Ecto neural progenitor cell (in vitro differentiated cells): ENCODE measurements at regions not wholly inside any gene's neighbourhood (a gene's known extent, or its start where the extent isn't known, plus 50 kb on each side); places are given as distances from the start of the nearest gene placed in this dataset.
A peak's percentile ranks its signal among the peaks of the same experiment; 100 is the strongest.

Experiments used
- DNase-seq: peaks from one replicate; pipeline ENCODE4 v3.0.0-alpha.2; 2018; ENCODE audit warnings: low spot score

GRCh38 chr9:84125046-84125445 is 144.4 kb downstream of the RMI1 start:
- no peak for DNase-seq

GRCh38 chr9:84129529-84129928 is 148.9 kb downstream of the RMI1 start:
- DNase-seq, result no peak

- DNase-seq, result no peak
Observed at GRCh38 chr9:84136119-84136868, 155.7 kb downstream of the RMI1 start.

- DNase-seq, result no peak
Observed at GRCh38 chr9:84137968-84138367, 157.4 kb downstream of the RMI1 start.

- no peak for DNase-seq
Observed at GRCh38 chr9:84138541-84138940, 157.9 kb downstream of the RMI1 start.

GRCh38 chr9:84139296-84140070 is 158.9 kb downstream of the RMI1 start:
- DNase-seq, result no peak

- peak; percentile 63 for DNase-seq
Observed at GRCh38 chr9:84140535-84141101, 160.0 kb downstream of the RMI1 start.

- no peak for DNase-seq
Observed at GRCh38 chr9:84141741-84142370, 161.3 kb downstream of the RMI1 start.

- no peak for DNase-seq
Observed at GRCh38 chr9:84145031-84145430, 164.4 kb downstream of the RMI1 start.

GRCh38 chr9:84145780-84146179 is 165.2 kb downstream of the RMI1 start:
- no peak for DNase-seq

- no peak for DNase-seq
Observed at GRCh38 chr9:84146893-84147710, 166.5 kb downstream of the RMI1 start.

GRCh38 chr9:84151236-84151635 is 170.6 kb downstream of the RMI1 start:
- no peak for DNase-seq

GRCh38 chr9:84151640-84152039 is 171.0 kb downstream of the RMI1 start:
- no peak for DNase-seq

- DNase-seq, result no peak
Observed at GRCh38 chr9:84152204-84152603, 171.6 kb downstream of the RMI1 start.

- DNase-seq, result no peak
Observed at GRCh38 chr9:84153885-84154284, 173.3 kb downstream of the RMI1 start.

- DNase-seq, result no peak
Observed at GRCh38 chr9:84154320-84154719, 173.7 kb downstream of the RMI1 start.

GRCh38 chr9:84163052-84163650 is 177.4 kb downstream of the SLC28A3 start:
- DNase-seq, result no peak

GRCh38 chr9:84166891-84167290 is 173.7 kb downstream of the SLC28A3 start:
- no peak for DNase-seq

GRCh38 chr9:84169240-84169639 is 171.3 kb downstream of the SLC28A3 start:
- no peak for DNase-seq

- peak; percentile 51 for DNase-seq
Observed at GRCh38 chr9:84170521-84171141, 169.9 kb downstream of the SLC28A3 start.

GRCh38 chr9:84173961-84174360 is 166.6 kb downstream of the SLC28A3 start:
- no peak for DNase-seq
